ENCODE measurements at regions not wholly inside any gene's neighbourhood (a gene's known extent, or its start where the extent isn't known, plus 50 kb on each side); places are given as distances from the start of the nearest gene placed in this dataset.
"Not testable (repeated sequence)": the region's sequence is repeated elsewhere in the genome, so short reads cannot be mapped to it uniquely, and the experiment has no call there.

GRCh38 chr3:161893972-161894371 lies 397.4 kb downstream of the OTOL1 start:
- POLR2A ChIA-PET, result no interaction called here
- CTCF ChIA-PET, result no interaction called here

GRCh38 chr3:161894657-161895056 lies 398.0 kb downstream of the OTOL1 start:
- ChIA-PET CTCF (no interaction called here), POLR2A (no interaction called here)

- POLR2A ChIA-PET, result no interaction called here
- CTCF ChIA-PET, result no interaction called here
These were observed 409.0 kb downstream of the OTOL1 start for GRCh38 chr3:161905520-161906132.

GRCh38 chr3:161913786-161914389 lies 417.3 kb downstream of the OTOL1 start:
- POLR2A ChIA-PET, result no interaction called here
- CTCF ChIA-PET, result no interaction called here

- ChIA-PET CTCF (no interaction called here), POLR2A (no interaction called here)
These were observed 418.3 kb downstream of the OTOL1 start for GRCh38 chr3:161914703-161915417.

- POLR2A ChIA-PET, result no interaction called here
- CTCF ChIA-PET, result no interaction called here
These were observed 418.8 kb downstream of the OTOL1 start for GRCh38 chr3:161915418-161915750.

GRCh38 chr3:161920196-161920595 lies 423.6 kb downstream of the OTOL1 start:
- CTCF ChIA-PET, result no interaction called here

GRCh38 chr3:161925749-161926360 lies 429.2 kb downstream of the OTOL1 start:
- CTCF ChIA-PET, result no interaction called here
- POLR2A ChIA-PET, result no interaction called here

More at GRCh38 chr3:161920196-161920595, 423.6 kb downstream of the OTOL1 start:
- POLR2A ChIA-PET, result no interaction called here

- CTCF ChIA-PET, result no interaction called here
- POLR2A ChIA-PET, result no interaction called here
These were observed 430.5 kb downstream of the OTOL1 start for GRCh38 chr3:161927131-161927530.

- POLR2A ChIA-PET, result no interaction called here
These were observed 443.5 kb downstream of the OTOL1 start for GRCh38 chr3:161939918-161940620.

GRCh38 chr3:161940621-161940965 lies 444.0 kb downstream of the OTOL1 start:
- ChIA-PET POLR2A (no interaction called here), CTCF (no interaction called here)

More at GRCh38 chr3:161939918-161940620, 443.5 kb downstream of the OTOL1 start:
- CTCF ChIA-PET, result no interaction called here

GRCh38 chr3:161941891-161942290 lies 445.3 kb downstream of the OTOL1 start:
- ChIA-PET CTCF (no interaction called here), POLR2A (no interaction called here)

GRCh38 chr3:161943801-161944345 lies 447.3 kb downstream of the OTOL1 start:
- CTCF ChIA-PET, POLR2A ChIA-PET: not testable (repeated sequence)

GRCh38 chr3:161946443-161946960 lies 449.9 kb downstream of the OTOL1 start:
- ChIA-PET CTCF (no interaction called here), POLR2A (no interaction called here)

- CTCF ChIA-PET, result no interaction called here
- POLR2A ChIA-PET, result no interaction called here
These were observed 453.8 kb downstream of the OTOL1 start for GRCh38 chr3:161950318-161950868.

GRCh38 chr3:161957467-161957866 lies 460.9 kb downstream of the OTOL1 start:
- POLR2A ChIA-PET, result interaction anchor here (0.5 kb wide), 1 partner anchor 66 kb away, joined by 3 read pairs; no protein-coding TSS in a partner anchor

GRCh38 chr3:161964857-161965256 lies 468.2 kb downstream of the OTOL1 start:
- ChIA-PET POLR2A (no interaction called here), CTCF (no interaction called here)

More at GRCh38 chr3:161957467-161957866, 460.9 kb downstream of the OTOL1 start:
- CTCF ChIA-PET, result no interaction called here

GRCh38 chr3:161969867-161970266 lies 473.3 kb downstream of the OTOL1 start:
- ChIA-PET CTCF (no interaction called here), POLR2A (no interaction called here)

- POLR2A ChIA-PET, result no interaction called here
- CTCF ChIA-PET, result no interaction called here
These were observed 478.6 kb downstream of the OTOL1 start for GRCh38 chr3:161975201-161975600.

GRCh38 chr3:161977063-161977462 lies 480.5 kb downstream of the OTOL1 start:
- ChIA-PET POLR2A (no interaction called here), CTCF (no interaction called here)
